Tibial nerve (tissue), 3 donors: ENCODE measurements at regions not wholly inside any gene's neighbourhood (a gene's known extent, or its start where the extent isn't known, plus 50 kb on each side); places are given as distances from the start of the nearest gene placed in this dataset.

ENCODE experiments used
- CTCF ChIP-seq, 5 experiments: fragments of 200-600 bp in 3 of 5; fragments of 450-650 bp in 2 of 5; sonication (generic) in 3 of 5; IDR thresholded peaks; one replicate each; pipeline ENCODE4 v1.5.1; 2016 to 2019; ENCODE audit warnings: antibody characterized with exemption in 5 of 5, mild to moderate bottlenecking in 3 of 5, moderate library complexity in 2 of 5
- POLR2A ChIP-seq, 2 donors: fragments of 450-650 bp; IDR thresholded peaks; one replicate each; pipeline ENCODE4 v1.6.1; 2017; ENCODE audit warnings: antibody characterized with exemption in 2 of 2, mild to moderate bottlenecking in 2 of 2, moderate library complexity in 2 of 2

- TF ChIP-seq POLR2A (IDR thresholded peaks at IDR 0.05), result no peak
- TF ChIP-seq CTCF (IDR thresholded peaks at IDR 0.05), result no peak
These were observed 638.7 kb downstream of the CD109 start for GRCh38 chr6:74334722-74335121.
